Panc1 (cell line): ENCODE measurements at regions not wholly inside any gene's neighbourhood (a gene's known extent, or its start where the extent isn't known, plus 50 kb on each side); places are given as distances from the start of the nearest gene placed in this dataset.

Experiments
- ATAC-seq: fragments of 200-7000 bp; cut with Tn5 transposase; 2 replicates; pipeline ENCODE4 v1.9.1; 2020; ENCODE audit warnings: mild to moderate bottlenecking, moderate library complexity
- BruUV-seq: library from RNA; stranded (reverse); fragments of 400-500 nt; replicated peaks from 2 replicates; lab custom pipeline; 2021; lab: Mats Ljungman, UMichigan
- CTCF ChIA-PET: fragments of 300-600 bp; sonication (Branson Sonifier 250); formaldehyde crosslinking; loops from one replicate; lab custom pipeline; 2022; ENCODE audit warnings: antibody characterized with exemption; lab: Charles Lee
- POLR2A ChIA-PET: fragments of 300-600 bp; sonication (Branson Sonifier 250); formaldehyde crosslinking; loops from one replicate; lab custom pipeline; 2022; ENCODE audit warnings: antibody characterized with exemption; lab: Charles Lee
- DNase-seq: peaks from one replicate; pipeline ENCODE4 v3.0.0-alpha.2; 2010; ENCODE audit warnings: low read depth, low spot score
- H3K27ac ChIP-seq: 2 replicates; pipeline ENCODE4 v1.5.1; 2011; ENCODE audit warnings: mild to moderate bottlenecking, low read length, inconsistent platforms
- H3K27me3 ChIP-seq: fragments of 200-500 bp; sonication (Bioruptor generic); 2 replicates; pipeline ENCODE4 v1.6.0; 2014; ENCODE audit warnings: low read length, inconsistent platforms; ENCODE audit not compliant: control insufficient read depth, insufficient read depth
- H3K36me3 ChIP-seq: fragments of 200-500 bp; sonication (Bioruptor generic); 2 replicates; pipeline ENCODE4 v1.5.1; 2014; ENCODE audit warnings: inconsistent platforms, mild to moderate bottlenecking, low read length, moderate library complexity; ENCODE audit not compliant: control insufficient read depth, insufficient read depth
- H3K4me1 ChIP-seq: 2 replicates; pipeline ENCODE4 v1.5.1; 2011; ENCODE audit warnings: inconsistent platforms, mild to moderate bottlenecking, low read length, moderate library complexity; ENCODE audit not compliant: control insufficient read depth, insufficient read depth
- H3K4me3 ChIP-seq, 2 experiments: 2 replicates each; pipeline ENCODE4 v1.5.1; 2011 to 2012; ENCODE audit warnings: low read depth in 2 of 2, low read length in 2 of 2, mild to moderate bottlenecking in 2 of 2, inconsistent platforms in 1 of 2, moderate library complexity in 1 of 2
- H3K9me3 ChIP-seq: fragments of 200-500 bp; sonication (Bioruptor generic); 2 replicates; pipeline ENCODE4 v1.5.1; 2014; ENCODE audit warnings: low read depth, mild to moderate bottlenecking, inconsistent platforms, low read length, moderate library complexity; ENCODE audit not compliant: control insufficient read depth, insufficient read depth
- POLR2AphosphoS5 ChIP-seq: IDR thresholded peaks from 2 replicates; pipeline ENCODE4 v1.6.1; 2012; ENCODE audit warnings: mild to moderate bottlenecking, low read depth, low read length, moderate library complexity
- REST ChIP-seq, 2 experiments: IDR thresholded peaks; 2 replicates each; pipeline ENCODE4 v1.6.1; 2011 to 2012; ENCODE audit warnings: low read depth in 2 of 2, control low read depth in 1 of 2, low read length in 1 of 2, mild to moderate bottlenecking in 1 of 2, moderate library complexity in 1 of 2; ENCODE audit not compliant: insufficient read depth in 1 of 2
- SIN3A ChIP-seq: IDR thresholded peaks from 2 replicates; pipeline ENCODE4 v1.6.1; 2012; ENCODE audit warnings: low read depth, mild to moderate bottlenecking, low read length, moderate library complexity, borderline replicate concordance; ENCODE audit not compliant: insufficient read depth
- TCF7L2 ChIP-seq: IDR thresholded peaks from 2 replicates; pipeline ENCODE4 v1.6.1; 2011; ENCODE audit warnings: mild to moderate bottlenecking, low read depth, low read length, inconsistent platforms
- in situ Hi-C: cut with HindIII; loops from 2 replicates; pipeline ENCODE4 v1.10.0; 2016; ENCODE audit warnings: low sequenced_read_pairs, low pct_unique_long_range_greater_than_20kb
- intact Hi-C: fragments of 100-400 bp; cut with micrococcal nuclease; formaldehyde crosslinking; loops from one replicate; pipeline ENCODE4 v1.10.0; 2022; ENCODE audit not compliant: unreplicated experiment
- TF ChIP-seq, protein P1 (sequence below): fragments of 450-650 bp; IDR thresholded peaks from 2 replicates; pipeline ENCODE4 v1.5.1; 2017; ENCODE audit warnings: mild to moderate bottlenecking

GRCh38 chr18:35851286-35851970, 121.1 kb upstream of the RMP24 start:
- DNase-seq = no peak
- Histone ChIP-seq H3K27me3 (no peaks in the 10 kb centered on the region), H3K27ac (no peak overlapping the region), H3K4me1 (no peaks in the 10 kb centered on the region), H3K9me3 (no peaks in the 10 kb centered on the region), H3K4me3 (no peak overlapping the region), H3K36me3 (no peaks in the 10 kb centered on the region)
- POLR2A ChIA-PET = no interaction called here
- in situ Hi-C loops (no loop called here), intact Hi-C loops (no loop called here)
- CTCF ChIA-PET = no interaction called here
- BruUV-seq = no TSS peak
- TF ChIP-seq REST (IDR thresholded peaks at IDR 0.05; ENCODE audit: insufficient read depth in 1 of 2, low read depth in 2 of 2, low read length in 1 of 2) (no peak), SIN3A (no peak)
- no peak for ATAC-seq

DNA sequence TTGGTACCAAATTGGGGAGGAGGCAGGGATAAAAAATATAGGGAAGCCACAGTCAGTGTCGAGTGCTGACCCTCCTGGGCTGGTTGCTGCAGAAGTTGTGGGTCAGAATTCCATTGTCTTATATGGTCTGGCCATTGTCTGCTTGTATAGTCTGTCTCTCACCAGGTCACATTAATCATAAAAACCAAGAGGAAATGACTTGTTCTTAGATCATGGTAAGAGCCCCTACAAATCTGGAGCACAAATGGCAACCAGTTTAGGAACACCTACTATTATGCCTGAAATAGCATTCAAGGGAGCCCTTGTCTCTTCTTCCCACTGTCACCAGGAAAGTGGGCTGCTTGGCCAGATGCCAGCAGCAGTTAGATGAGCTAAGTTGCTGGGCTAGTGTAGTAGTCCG, 119.7 kb upstream of the RMP24 start:
- no peaks in the 10 kb centered on the region for H3K9me3 ChIP-seq
- BruUV-seq = no TSS peak
- no peak overlapping the region for H3K4me3 ChIP-seq
- TF ChIP-seq, protein P1, sequence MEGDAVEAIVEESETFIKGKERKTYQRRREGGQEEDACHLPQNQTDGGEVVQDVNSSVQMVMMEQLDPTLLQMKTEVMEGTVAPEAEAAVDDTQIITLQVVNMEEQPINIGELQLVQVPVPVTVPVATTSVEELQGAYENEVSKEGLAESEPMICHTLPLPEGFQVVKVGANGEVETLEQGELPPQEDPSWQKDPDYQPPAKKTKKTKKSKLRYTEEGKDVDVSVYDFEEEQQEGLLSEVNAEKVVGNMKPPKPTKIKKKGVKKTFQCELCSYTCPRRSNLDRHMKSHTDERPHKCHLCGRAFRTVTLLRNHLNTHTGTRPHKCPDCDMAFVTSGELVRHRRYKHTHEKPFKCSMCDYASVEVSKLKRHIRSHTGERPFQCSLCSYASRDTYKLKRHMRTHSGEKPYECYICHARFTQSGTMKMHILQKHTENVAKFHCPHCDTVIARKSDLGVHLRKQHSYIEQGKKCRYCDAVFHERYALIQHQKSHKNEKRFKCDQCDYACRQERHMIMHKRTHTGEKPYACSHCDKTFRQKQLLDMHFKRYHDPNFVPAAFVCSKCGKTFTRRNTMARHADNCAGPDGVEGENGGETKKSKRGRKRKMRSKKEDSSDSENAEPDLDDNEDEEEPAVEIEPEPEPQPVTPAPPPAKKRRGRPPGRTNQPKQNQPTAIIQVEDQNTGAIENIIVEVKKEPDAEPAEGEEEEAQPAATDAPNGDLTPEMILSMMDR = no peak
- TF ChIP-seq REST (IDR thresholded peaks at IDR 0.05; ENCODE audit: insufficient read depth in 1 of 2, low read depth in 2 of 2, low read length in 1 of 2) (no peak), POLR2AphosphoS5 (no peak), TCF7L2 (no peak)
- no peaks in the 10 kb centered on the region for H3K36me3 ChIP-seq
- intact Hi-C loops (no loop called here), in situ Hi-C loops (no loop called here)
- DNase-seq (no peak), ATAC-seq (no peak)
- ChIA-PET POLR2A (no interaction called here), CTCF (no interaction called here)
- H3K4me1 ChIP-seq = no peaks in the 10 kb centered on the region
- H3K27ac ChIP-seq = no peak overlapping the region
- no peaks in the 10 kb centered on the region for H3K27me3 ChIP-seq
